Suprapubic skin (tissue), 4 donors: ENCODE measurements at regions not wholly inside any gene's neighbourhood (a gene's known extent, or its start where the extent isn't known, plus 50 kb on each side); places are given as distances from the start of the nearest gene placed in this dataset.
"Not testable (repeated sequence)": the region's sequence is repeated elsewhere in the genome, so short reads cannot be mapped to it uniquely, and the experiment has no call there.

Experiments
- DNase-seq, 2 donors: peaks; one replicate each; pipeline ENCODE4 v3.0.0-alpha.2; 2019; ENCODE audit warnings: low spot score in 2 of 2
- H3K27ac ChIP-seq: fragments of 200-600 bp; sonication (generic); one replicate; pipeline ENCODE4 v1.5.1; 2019
- H3K27me3 ChIP-seq: fragments of 200-600 bp; sonication (generic); one replicate; pipeline ENCODE4 v1.5.1; 2019
- H3K36me3 ChIP-seq: fragments of 200-600 bp; sonication (generic); one replicate; pipeline ENCODE4 v1.5.1; 2019
- H3K4me1 ChIP-seq: fragments of 200-600 bp; sonication (generic); one replicate; pipeline ENCODE4 v1.5.1; 2019
- H3K4me3 ChIP-seq: fragments of 200-600 bp; sonication (generic); one replicate; pipeline ENCODE4 v1.5.1; 2019; ENCODE audit warnings: mild to moderate bottlenecking
- H3K9me3 ChIP-seq: fragments of 200-600 bp; sonication (generic); one replicate; pipeline ENCODE4 v1.5.1; 2019
- CTCF ChIP-seq, 2 donors: fragments of 200-600 bp in 1 of 2; fragments of 450-650 bp in 1 of 2; sonication (generic) in 1 of 2; IDR thresholded peaks; one replicate each; pipeline ENCODE4 v1.5.1; 2016 to 2019; ENCODE audit warnings: antibody characterized with exemption in 2 of 2, mild to moderate bottlenecking in 1 of 2, moderate library complexity in 1 of 2
- EP300 ChIP-seq: sonication (generic); formaldehyde crosslinking; IDR thresholded peaks from one replicate; pipeline ENCODE4 v1.6.1; 2017; ENCODE audit warnings: antibody characterized with exemption
- POLR2A ChIP-seq, 2 donors: fragments of 450-650 bp; IDR thresholded peaks; one replicate each; pipeline ENCODE4 v1.6.1; 2017; ENCODE audit warnings: antibody characterized with exemption in 2 of 2, mild to moderate bottlenecking in 2 of 2, moderate library complexity in 2 of 2
- POLR2AphosphoS5 ChIP-seq, 3 donors: sonication (generic); formaldehyde crosslinking; IDR thresholded peaks; one replicate each; pipeline ENCODE4 v1.6.1; 2017; ENCODE audit warnings: antibody characterized with exemption in 3 of 3
- WGBS: methylation state at CpG from one replicate; pipeline ENCODE4 v1.1.5; 2018; 5-methylcytosine and 5-hydroxymethylcytosine counted together

GRCh38 chr2:210971431-210971830 is 415.0 kb downstream of the CPS1 start:
- H3K9me3 ChIP-seq = peaks cover under 1% of the 10 kb centered on the region
- H3K4me1 ChIP-seq = no peaks in the 10 kb centered on the region
- WGBS = 64% methylated on average over 1 of the region's 1 CpG
- TF ChIP-seq CTCF (IDR thresholded peaks at IDR 0.05) (no peak), EP300 (no peak), POLR2A (IDR thresholded peaks at IDR 0.05) (no peak)
- H3K36me3 ChIP-seq = no peaks in the 10 kb centered on the region
- DNase-seq = no peak
- H3K27ac ChIP-seq = no peak overlapping the region
- H3K27me3 ChIP-seq = no peaks in the 10 kb centered on the region
- no peak overlapping the region for H3K4me3 ChIP-seq

DNA sequence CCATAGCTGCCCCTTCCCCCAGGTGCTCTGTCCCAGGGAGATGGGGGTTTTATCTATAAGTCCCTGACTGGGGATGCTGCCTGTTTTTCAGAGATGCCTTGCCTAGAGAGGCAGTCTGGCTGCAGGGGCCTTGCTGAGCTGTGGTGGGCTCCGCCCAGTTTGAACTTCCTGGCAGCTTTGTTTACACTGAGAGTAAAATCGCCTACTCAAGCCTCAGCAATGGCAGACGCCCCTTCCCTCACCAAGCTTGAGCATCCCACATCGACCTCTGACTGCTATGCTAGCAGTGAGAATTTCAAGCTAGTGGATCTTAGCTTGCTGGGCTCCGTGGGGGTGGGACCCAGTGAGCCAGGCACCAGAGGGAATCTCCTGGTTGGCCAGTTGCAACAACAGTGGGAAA is 430.4 kb downstream of the CPS1 start:
- peak in 1 of 2 donors; percentile 36 for DNase-seq
- 63% methylated on average over 3 of the region's 5 CpGs for WGBS
- H3K27me3 ChIP-seq = not testable (repeated sequence)

DNA sequence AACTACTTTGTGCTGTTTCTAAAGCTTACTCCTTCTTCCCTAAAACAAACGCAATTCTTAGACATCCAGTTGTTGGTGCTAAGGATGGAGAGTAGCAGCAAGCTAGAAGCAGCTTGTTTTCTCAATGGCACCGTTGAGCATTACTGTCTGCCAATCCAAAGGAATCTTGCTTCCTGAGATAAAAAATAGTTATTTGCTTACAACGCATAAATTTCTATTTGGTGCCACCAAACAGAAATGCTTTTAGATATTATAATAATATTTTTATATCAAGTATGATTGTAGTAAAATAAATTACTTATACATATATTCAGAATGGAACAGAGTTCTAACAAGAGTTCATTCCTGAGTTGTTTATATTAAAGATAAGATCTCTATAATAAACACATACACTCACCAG is 434.7 kb downstream of the CPS1 start:
- H3K27ac ChIP-seq = no peak overlapping the region
- H3K36me3 ChIP-seq = no peaks in the 10 kb centered on the region
- H3K4me1 ChIP-seq = no peaks in the 10 kb centered on the region
- TF ChIP-seq POLR2A (IDR thresholded peaks at IDR 0.05) = no peak
- TF ChIP-seq POLR2AphosphoS5 (IDR thresholded peaks at IDR 0.05) = no peak
- no peak for TF ChIP-seq CTCF (IDR thresholded peaks at IDR 0.05)
- TF ChIP-seq EP300 = no peak
- no peak overlapping the region for H3K4me3 ChIP-seq
- no peak for DNase-seq
- H3K27me3 ChIP-seq = no peaks in the 10 kb centered on the region
- WGBS = 63% methylated on average over 3 of the region's 3 CpGs
- H3K9me3 ChIP-seq = no peaks in the 10 kb centered on the region

More for the DNA sequence above, 430.4 kb downstream of the CPS1 start:
- H3K27ac ChIP-seq, H3K9me3 ChIP-seq, H3K36me3 ChIP-seq, H3K4me3 ChIP-seq, H3K4me1 ChIP-seq: not testable (repeated sequence)

- TF ChIP-seq CTCF (IDR thresholded peaks at IDR 0.05) (no peak), POLR2A (IDR thresholded peaks at IDR 0.05) (no peak), EP300 (no peak), POLR2AphosphoS5 (IDR thresholded peaks at IDR 0.05) (no peak)
- DNase-seq = no peak
- H3K4me3 ChIP-seq = no peak overlapping the region
- H3K27me3 ChIP-seq = no peaks in the 10 kb centered on the region
- H3K36me3 ChIP-seq = no peaks in the 10 kb centered on the region
- no peaks in the 10 kb centered on the region for H3K9me3 ChIP-seq
- H3K4me1 ChIP-seq = no peaks in the 10 kb centered on the region
- no peak overlapping the region for H3K27ac ChIP-seq
Measured at GRCh38 chr2:210994104-210994503, 437.7 kb downstream of the CPS1 start.

DNA sequence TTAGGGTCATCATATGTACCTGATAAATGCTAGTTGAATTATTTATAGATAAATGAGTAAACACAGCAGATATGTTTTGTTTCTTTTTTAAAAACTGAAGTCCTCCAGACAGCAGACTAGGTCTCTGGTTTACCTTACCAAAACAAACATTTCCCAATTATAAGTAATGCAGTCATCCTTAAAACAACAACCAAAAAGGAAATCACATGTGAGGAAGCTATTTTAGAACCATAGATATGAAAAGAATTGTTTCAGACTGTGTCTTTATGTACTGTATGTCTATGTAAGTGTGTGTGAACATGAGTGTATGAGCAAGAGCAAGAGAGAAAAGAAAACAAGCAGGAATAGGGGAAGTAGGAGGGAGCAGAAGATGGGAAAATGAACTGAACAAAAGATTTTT is 441.0 kb downstream of the CPS1 start:
- H3K27ac ChIP-seq = no peak overlapping the region
- no peaks in the 10 kb centered on the region for H3K36me3 ChIP-seq
- H3K9me3 ChIP-seq = no peaks in the 10 kb centered on the region
- DNase-seq = no peak
- no peak for TF ChIP-seq CTCF (IDR thresholded peaks at IDR 0.05)
- no peak for TF ChIP-seq POLR2A (IDR thresholded peaks at IDR 0.05)
- TF ChIP-seq EP300 = no peak
- no peak for TF ChIP-seq POLR2AphosphoS5 (IDR thresholded peaks at IDR 0.05)
- no peaks in the 10 kb centered on the region for H3K4me1 ChIP-seq
- H3K4me3 ChIP-seq = no peak overlapping the region
- no peaks in the 10 kb centered on the region for H3K27me3 ChIP-seq

- Histone ChIP-seq H3K36me3 (no peaks in the 10 kb centered on the region), H3K9me3 (no peaks in the 10 kb centered on the region), H3K27me3 (no peaks in the 10 kb centered on the region), H3K27ac (no peak overlapping the region), H3K4me3 (no peak overlapping the region), H3K4me1 (no peaks in the 10 kb centered on the region)
- 96% methylated on average over 2 of the region's 2 CpGs for whole genome bisulfite sequencing
- no peak for DNase-seq
- TF ChIP-seq CTCF (IDR thresholded peaks at IDR 0.05) (no peak), EP300 (no peak), POLR2AphosphoS5 (IDR thresholded peaks at IDR 0.05) (no peak), POLR2A (IDR thresholded peaks at IDR 0.05) (no peak)
Measured at GRCh38 chr2:210998334-210998733, 441.9 kb downstream of the CPS1 start.
